Heart left ventricle (tissue), 16 donors: ENCODE measurements at regions not wholly inside any gene's neighbourhood (a gene's known extent, or its start where the extent isn't known, plus 50 kb on each side); places are given as distances from the start of the nearest gene placed in this dataset.

Experiments used
- ATAC-seq, 4 donors: fragments of 200-7000 bp; cut with Tn5 transposase; one replicate each; pipeline ENCODE4 v1.9.1; 2020 to 2022; ENCODE audit warnings: moderate library complexity in 4 of 4, mild to moderate bottlenecking in 3 of 4, moderate number of reproducible peaks in 1 of 4
- DNase-seq, 5 donors: peaks; one replicate each; pipeline ENCODE4 v3.0.0-alpha.2; 2020
- H3K27ac ChIP-seq, 12 donors: fragments of 200-600 bp; sonication (generic) in 4 of 12; one replicate each; pipeline versions ENCODE4 v1.5.0 to v1.8.0; 2016 to 2022; ENCODE audit warnings: mild to moderate bottlenecking in 2 of 12
- H3K27me3 ChIP-seq, 9 donors: fragments of 200-600 bp; sonication (generic) in 2 of 9; one replicate each; pipeline versions ENCODE4 v1.5.1 to v1.8.0; 2016 to 2022; ENCODE audit warnings: mild to moderate bottlenecking in 3 of 9
- H3K36me3 ChIP-seq, 9 donors: fragments of 200-600 bp; sonication (generic) in 2 of 9; one replicate each; pipeline versions ENCODE4 v1.5.0 to v1.8.0; 2018 to 2022; ENCODE audit warnings: mild to moderate bottlenecking in 2 of 9
- H3K4me1 ChIP-seq, 12 donors: fragments of 200-600 bp; sonication (generic) in 4 of 12; one replicate each; pipeline versions ENCODE4 v1.5.0 to v1.8.0; 2016 to 2022; ENCODE audit warnings: mild to moderate bottlenecking in 3 of 12
- H3K4me3 ChIP-seq, 12 donors: fragments of 200-600 bp; sonication (generic) in 4 of 12; one replicate each; pipeline versions ENCODE4 v1.5.0 to v1.8.0; 2017 to 2022; ENCODE audit warnings: mild to moderate bottlenecking in 9 of 12, moderate library complexity in 4 of 12
- H3K9me3 ChIP-seq, 12 donors: fragments of 200-600 bp; sonication (generic) in 4 of 12; one replicate each; pipeline versions ENCODE4 v1.5.0 to v1.8.0; 2016 to 2022; ENCODE audit warnings: mild to moderate bottlenecking in 1 of 12
- CTCF ChIP-seq, 12 donors: fragments of 200-600 bp; sonication (generic) in 4 of 12; IDR thresholded peaks; one replicate each; pipeline versions ENCODE4 v1.5.0 to v1.8.0; 2018 to 2022; ENCODE audit warnings: antibody characterized with exemption in 12 of 12, mild to moderate bottlenecking in 5 of 12
- POLR2A ChIP-seq, 2 donors: fragments of 450-650 bp; IDR thresholded peaks; one replicate each; pipeline ENCODE4 v1.6.1; 2017; ENCODE audit warnings: antibody characterized with exemption in 2 of 2, mild to moderate bottlenecking in 2 of 2, moderate library complexity in 2 of 2
- WGBS, 4 donors: extraction: QIAGEN DNeasy Blood & Tissue Kit in 2 of 4; methylation state at CpG; one replicate each; pipeline versions ENCODE4 v1.1.5 to v1.1.7; 2013 to 2018; 5-methylcytosine and 5-hydroxymethylcytosine counted together
- intact Hi-C, 10 donors: fragments of 100-400 bp; cut with DNase I; formaldehyde crosslinking; loops; one replicate each; pipeline versions ENCODE4 v1.11.1 to v1.14.2; 2022
- donor health status: ischemic (EF 13 %, LVEDD 7.1; RV severe dilation, severe dysfunction).
- donor health status: healthy with polysubstance abuse.
- donor health status: DM: no; HTN: yes; CAD: no.
- donor health status: DM: no; HTN: no; CAD: no.
- donor health status: ischemic (EF 25% LVEDD 6.9; RV normal size, moderate dysfunction).
- donor health status: ischemic (EF 25% LVEDD 5.7; RV mildly dilated, moderate dysfunction).
- donor health status: healthy.
- donor health status: DM: yes; HTN: yes; CAD: no.
- donor health status: ischemic (EF 35%, LVEDD 5.7; RV mildly dilated, moderate dysfunction).
- donor health status: nonischemic (EF 11% LVEDD 7.7; RV severe dilation, severe dysfunction).
- donor health status: DM: yes; HTN: yes; CAD: no.
- donor health status: PGD.
- donor health status: ischemic (EF 29% LVEDD 5.4; RV normal size, mild dysfunction).
- donor health status: nonischemic (EF 23%, LVEDD 6.1; RV moderate dilation, normal function).

- ATAC-seq (no peak), DNase-seq (no peak)
- no peaks in the 10 kb centered on the region for H3K36me3 ChIP-seq
- intact Hi-C loops = no loop called here
- H3K9me3 ChIP-seq = peaks cover 0 to 13% (median 0%) of the 10 kb centered on the region in 12 donors
- H3K27ac ChIP-seq = no peak overlapping the region
- H3K4me3 ChIP-seq = no peak overlapping the region
- no peaks in the 10 kb centered on the region for H3K4me1 ChIP-seq
- H3K27me3 ChIP-seq = no peaks in the 10 kb centered on the region
- 62 to 90% (median 80%) methylated on average over 1 of the region's 1 CpG for WGBS, 4 donors
- TF ChIP-seq CTCF (IDR thresholded peaks at IDR 0.05) (no peak), POLR2A (IDR thresholded peaks at IDR 0.05) (no peak)
Observed at GRCh38 chr2:208549546-208550158, 143.1 kb downstream of the PTH2R start.

DNA sequence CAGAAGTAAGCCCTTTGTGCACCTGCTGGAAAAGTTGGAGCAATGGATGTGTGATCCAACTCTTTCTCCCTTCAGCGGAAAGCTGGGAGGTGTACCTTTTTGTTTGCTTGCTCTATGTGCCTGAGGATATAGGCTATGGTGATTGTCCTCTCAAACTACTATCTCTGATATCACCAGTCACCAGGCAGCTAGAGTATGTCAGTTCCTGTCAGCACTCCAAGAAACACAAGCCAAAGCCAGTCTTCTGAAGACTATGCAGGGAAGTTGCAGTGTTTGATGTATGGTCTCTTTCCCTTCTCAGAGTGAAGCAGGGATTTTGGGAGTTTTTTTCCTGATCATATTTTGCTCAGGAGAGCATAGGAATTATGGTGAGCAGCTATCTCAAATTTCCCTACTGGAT lies 146.4 kb downstream of the PTH2R start:
- intact Hi-C loops = no loop called here
- ATAC-seq (no peak), DNase-seq (no peak)
- H3K4me1 ChIP-seq = no peaks in the 10 kb centered on the region
- no peak overlapping the region for H3K4me3 ChIP-seq
- TF ChIP-seq POLR2A (IDR thresholded peaks at IDR 0.05) (no peak), CTCF (IDR thresholded peaks at IDR 0.05) (no peak)
- no peaks in the 10 kb centered on the region for H3K36me3 ChIP-seq
- H3K9me3 ChIP-seq = peaks cover 0 to 13% (median 0%) of the 10 kb centered on the region in 12 donors
- WGBS, 4 donors = 18 to 44% (median 29%) methylated on average over 1 of the region's 1 CpG
- H3K27ac ChIP-seq = no peak overlapping the region
- no peaks in the 10 kb centered on the region for H3K27me3 ChIP-seq

DNA sequence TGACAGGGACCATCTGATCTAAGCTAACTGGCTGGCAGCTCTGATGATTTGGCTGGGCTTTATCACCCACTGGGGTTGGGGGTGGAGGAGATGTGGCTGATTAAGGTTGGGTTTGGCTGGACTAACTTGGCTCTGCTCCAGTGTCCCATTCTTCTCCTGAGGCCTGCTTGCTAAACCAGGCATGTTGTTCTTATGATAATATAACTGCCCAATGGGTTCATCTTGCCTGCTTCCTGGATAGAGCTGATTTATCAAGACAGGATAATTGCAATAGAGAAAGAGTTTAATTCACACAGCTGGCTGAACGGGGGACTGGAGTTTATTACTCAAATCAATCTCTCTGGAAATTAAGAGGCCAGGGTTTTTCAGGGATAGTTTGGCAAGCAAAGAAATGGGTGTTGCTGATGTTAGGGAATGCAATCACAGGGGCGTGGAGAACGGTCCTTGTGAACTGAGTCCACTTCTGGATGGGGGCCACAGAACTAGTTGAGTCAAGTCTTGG lies 150.4 kb downstream of the PTH2R start:
- Histone ChIP-seq H3K9me3 (peaks cover 0 to 6% (median 0%) of the 10 kb centered on the region in 12 donors), H3K4me3 (no peak overlapping the region), H3K36me3 (no peaks in the 10 kb centered on the region), H3K4me1 (no peaks in the 10 kb centered on the region), H3K27ac (no peak overlapping the region), H3K27me3 (no peaks in the 10 kb centered on the region)
- WGBS, 4 donors = 42 to 51% (median 48%) methylated on average over 3 of the region's 3 CpGs
- no peak for DNase-seq
- TF ChIP-seq POLR2A (IDR thresholded peaks at IDR 0.05) (no peak), CTCF (IDR thresholded peaks at IDR 0.05) (no peak)
- intact Hi-C loops = no loop called here
- ATAC-seq = no peak

GRCh38 chr2:208565690-208566416 lies 159.3 kb downstream of the PTH2R start:
- WGBS, 4 donors = 81 to 95% (median 93%) methylated on average over 8 of the region's 8 CpGs
- peaks cover 0 to 7% (median 0%) of the 10 kb centered on the region in 12 donors for H3K9me3 ChIP-seq
- DNase-seq = no peak
- TF ChIP-seq POLR2A (IDR thresholded peaks at IDR 0.05) (no peak), CTCF (IDR thresholded peaks at IDR 0.05) (no peak)
- H3K36me3 ChIP-seq = no peaks in the 10 kb centered on the region
- no peak for ATAC-seq
- intact Hi-C loops = no loop called here
- H3K4me3 ChIP-seq = no peak overlapping the region
- H3K4me1 ChIP-seq = no peaks in the 10 kb centered on the region
- H3K27ac ChIP-seq = no peak overlapping the region
- no peaks in the 10 kb centered on the region for H3K27me3 ChIP-seq
